GM12878 (cell line): ENCODE measurements at regions not wholly inside any gene's neighbourhood (a gene's known extent, or its start where the extent isn't known, plus 50 kb on each side); places are given as distances from the start of the nearest gene placed in this dataset.

Experiments
- ATAC-seq: fragments of 200-7000 bp; cut with Tn5 transposase; 3 replicates; pipeline ENCODE4 v1.9.1; 2020; ENCODE audit warnings: mild to moderate bottlenecking, moderate library complexity
- BruUV-seq: library from RNA; stranded (reverse); fragments of 400-500 nt; replicated peaks from 2 replicates; lab custom pipeline; 2021; lab: Mats Ljungman, UMichigan
- CTCF ChIA-PET: fragments of 300-600 bp; sonication (Branson Sonifier 250); formaldehyde crosslinking; extraction: SDS; loops from one replicate; lab custom pipeline; 2021; ENCODE audit warnings: inconsistent platforms; lab: Yijun Ruan, JAX
- POLR2A ChIA-PET: fragments of 350-600 bp; formaldehyde crosslinking; extraction: SDS; loops from one replicate; lab custom pipeline; 2021; ENCODE audit warnings: inconsistent platforms; lab: Charles Lee
- RAD21 ChIA-PET: fragments of 300-600 bp; sonication (Branson Sonifier 250); formaldehyde crosslinking; loops from one replicate; lab custom pipeline; 2023; ENCODE audit warnings: antibody characterized with exemption; ENCODE audit not compliant: unreplicated experiment; lab: Charles Lee
- SMC1A ChIA-PET: fragments of 300-600 bp; sonication (Branson Sonifier 250); formaldehyde crosslinking; loops from one replicate; lab custom pipeline; 2023; ENCODE audit not compliant: unreplicated experiment, uncharacterized antibody; lab: Charles Lee
- DNase-seq: peaks from one replicate; pipeline ENCODE4 v3.0.0-alpha.2; 2011; ENCODE audit warnings: low read depth, low spot score
- FAIRE-seq: peaks from 3 replicates; lab custom pipeline; 2011; peaks lifted over from hg19 to GRCh38; lab: Jason Lieb, UNC
- H2AFZ ChIP-seq: 2 replicates; pipeline ENCODE4 v1.6.0; 2011; ENCODE audit warnings: low read depth, low read length, control low read depth; ENCODE audit not compliant: control insufficient read depth
- H3K27ac ChIP-seq: 2 replicates; pipeline ENCODE4 v1.5.1; 2011; ENCODE audit warnings: control low read depth; ENCODE audit not compliant: control insufficient read depth, insufficient read depth
- H3K27me3 ChIP-seq, 2 experiments: replicated peaks in 1 of 2; 2 replicates each; pipeline versions ENCODE4 v1.6.0 to v1.6.1; 2011; ENCODE audit warnings: low read length in 1 of 2; ENCODE audit not compliant: control insufficient read depth in 2 of 2, insufficient read depth in 2 of 2
- H3K36me3 ChIP-seq, 2 experiments: 2 replicates each; pipeline ENCODE4 v1.5.1; 2011; ENCODE audit warnings: low read length in 1 of 2; ENCODE audit not compliant: control insufficient read depth in 2 of 2, insufficient read depth in 2 of 2
- H3K4me1 ChIP-seq: 2 replicates; pipeline ENCODE4 v1.6.1; 2011; ENCODE audit warnings: mild to moderate bottlenecking, low read length, moderate library complexity, mixed read lengths; ENCODE audit not compliant: control insufficient read depth, insufficient read depth
- H3K4me2 ChIP-seq: 2 replicates; pipeline ENCODE4 v1.6.0; 2011; ENCODE audit warnings: control low read depth; ENCODE audit not compliant: control insufficient read depth, insufficient read depth
- H3K4me3 ChIP-seq: fragments of 200-600 bp; sonication (generic); 2 replicates; pipeline ENCODE4 v1.5.1; 2016
- H3K79me2 ChIP-seq: 2 replicates; pipeline ENCODE4 v1.6.0; 2011; ENCODE audit warnings: low read length; ENCODE audit not compliant: control insufficient read depth, insufficient read depth
- H3K9ac ChIP-seq: 2 replicates; pipeline ENCODE4 v1.8.0; 2011; ENCODE audit warnings: low read length, control low read depth, mixed read lengths; ENCODE audit not compliant: control insufficient read depth, insufficient read depth
- H3K9me3 ChIP-seq: replicated peaks from 3 replicates; pipeline ENCODE4 v1.5.1; 2011; ENCODE audit warnings: mild to moderate bottlenecking, low read length; ENCODE audit not compliant: control insufficient read depth, insufficient read depth
- H4K20me1 ChIP-seq: 2 replicates; pipeline ENCODE4 v1.6.0; 2011; ENCODE audit not compliant: control insufficient read depth, insufficient read depth
- ASH2L ChIP-seq: fragments of 300-600, 200-600 bp; sonication (generic); IDR thresholded peaks from 2 replicates; pipeline ENCODE4 v1.6.1; 2017; ENCODE audit warnings: low read depth, mild to moderate bottlenecking, borderline replicate concordance
- ATF7 ChIP-seq: fragments of 450-650 bp; IDR thresholded peaks from 2 replicates; pipeline ENCODE4 v1.6.1; 2016; ENCODE audit warnings: low read depth, mild to moderate bottlenecking
- CBX5 ChIP-seq: sonication (generic); IDR thresholded peaks from 2 replicates; pipeline ENCODE4 v1.6.1; 2016; ENCODE audit warnings: low read depth, moderate library complexity, mild to moderate bottlenecking, inconsistent platforms
- MEF2A ChIP-seq: IDR thresholded peaks from 2 replicates; pipeline ENCODE4 v1.6.1; 2011; ENCODE audit warnings: low read depth, mild to moderate bottlenecking, low read length, moderate library complexity; ENCODE audit not compliant: insufficient read depth
- SRF ChIP-seq, 2 experiments: IDR thresholded peaks; 2 replicates each; pipeline ENCODE4 v1.6.1; 2011; ENCODE audit warnings: low read depth in 2 of 2, low read length in 2 of 2, mild to moderate bottlenecking in 1 of 2, moderate library complexity in 1 of 2
- TARDBP ChIP-seq: IDR thresholded peaks from 2 replicates; pipeline ENCODE4 v1.6.1; 2016; ENCODE audit warnings: borderline replicate concordance
- WGBS: methylation state at CpG from one replicate; pipeline ENCODE4 v1.1.6; 2016; ENCODE audit warnings: low lambda C conversion rate; ENCODE audit not compliant: insufficient replicate concordance, insufficient coverage; ENCODE audit errors: missing lambda C conversion rate; 5-methylcytosine and 5-hydroxymethylcytosine counted together
- in situ Hi-C: fragments of 300-500 bp; cut with MboI; formaldehyde crosslinking; loops from 9 replicates; pipeline ENCODE4 v1.14.3; 2018; ENCODE audit warnings: mixed read lengths
- intact Hi-C: fragments of 100-400 bp; cut with micrococcal nuclease; formaldehyde crosslinking; loops from one replicate; pipeline ENCODE4 v1.14.2; 2022; ENCODE audit not compliant: unreplicated experiment
- TF ChIP-seq, protein P1 (sequence below): IDR thresholded peaks from 2 replicates; pipeline ENCODE4 v1.6.1; 2011; ENCODE audit warnings: borderline replicate concordance, low read depth, mild to moderate bottlenecking, moderate library complexity, mixed read lengths, low read length; ENCODE audit not compliant: insufficient read depth; ENCODE audit errors: extremely low read length
- TF ChIP-seq, protein P2 (sequence below): IDR thresholded peaks from 2 replicates; pipeline ENCODE4 v1.6.1; 2012; ENCODE audit warnings: mild to moderate bottlenecking, low read depth, low read length

DNA sequence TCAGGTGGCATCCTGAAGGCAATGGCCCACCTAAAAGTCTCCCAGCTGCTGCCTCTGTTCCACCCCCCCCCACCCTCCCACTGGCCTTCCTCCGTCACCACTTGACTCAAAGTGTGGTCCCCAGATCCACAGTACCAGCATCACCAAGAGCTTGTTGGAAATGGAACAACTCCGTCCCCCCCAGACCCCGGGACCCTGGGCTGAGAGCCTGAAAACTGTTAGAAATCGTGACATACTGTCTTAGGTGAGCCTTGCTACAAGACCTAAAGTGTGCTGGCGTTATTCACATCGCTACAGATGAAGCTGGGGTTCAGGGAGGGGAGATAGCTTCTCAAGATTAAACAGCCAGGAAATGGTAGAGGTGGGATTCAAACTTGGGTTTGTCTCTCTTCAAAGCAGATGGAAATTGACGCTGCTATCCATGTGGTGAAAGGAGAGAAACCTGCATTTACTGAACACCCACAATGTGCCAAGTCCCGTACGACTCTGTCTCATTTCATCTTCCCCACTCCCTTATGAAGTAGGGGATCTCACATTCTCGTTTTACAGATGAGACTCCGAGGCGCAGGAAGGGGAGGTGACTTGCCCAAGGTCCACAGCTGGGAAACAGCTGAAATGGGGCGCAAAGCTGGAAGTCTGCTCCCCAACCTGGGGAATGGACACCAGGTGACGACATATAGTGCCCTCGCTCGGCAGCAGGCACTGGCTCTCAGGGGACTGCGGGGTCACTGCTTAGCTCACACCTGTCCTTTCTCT lies 52.8 kb upstream of the IFFO2 start (continued):
- TF ChIP-seq, protein P1, sequence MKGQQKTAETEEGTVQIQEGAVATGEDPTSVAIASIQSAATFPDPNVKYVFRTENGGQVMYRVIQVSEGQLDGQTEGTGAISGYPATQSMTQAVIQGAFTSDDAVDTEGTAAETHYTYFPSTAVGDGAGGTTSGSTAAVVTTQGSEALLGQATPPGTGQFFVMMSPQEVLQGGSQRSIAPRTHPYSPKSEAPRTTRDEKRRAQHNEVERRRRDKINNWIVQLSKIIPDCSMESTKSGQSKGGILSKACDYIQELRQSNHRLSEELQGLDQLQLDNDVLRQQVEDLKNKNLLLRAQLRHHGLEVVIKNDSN, result no peak
- TF ChIP-seq ASH2L (no peak), ATF7 (no peak), MEF2A (no peak)
- TF ChIP-seq, protein P2, sequence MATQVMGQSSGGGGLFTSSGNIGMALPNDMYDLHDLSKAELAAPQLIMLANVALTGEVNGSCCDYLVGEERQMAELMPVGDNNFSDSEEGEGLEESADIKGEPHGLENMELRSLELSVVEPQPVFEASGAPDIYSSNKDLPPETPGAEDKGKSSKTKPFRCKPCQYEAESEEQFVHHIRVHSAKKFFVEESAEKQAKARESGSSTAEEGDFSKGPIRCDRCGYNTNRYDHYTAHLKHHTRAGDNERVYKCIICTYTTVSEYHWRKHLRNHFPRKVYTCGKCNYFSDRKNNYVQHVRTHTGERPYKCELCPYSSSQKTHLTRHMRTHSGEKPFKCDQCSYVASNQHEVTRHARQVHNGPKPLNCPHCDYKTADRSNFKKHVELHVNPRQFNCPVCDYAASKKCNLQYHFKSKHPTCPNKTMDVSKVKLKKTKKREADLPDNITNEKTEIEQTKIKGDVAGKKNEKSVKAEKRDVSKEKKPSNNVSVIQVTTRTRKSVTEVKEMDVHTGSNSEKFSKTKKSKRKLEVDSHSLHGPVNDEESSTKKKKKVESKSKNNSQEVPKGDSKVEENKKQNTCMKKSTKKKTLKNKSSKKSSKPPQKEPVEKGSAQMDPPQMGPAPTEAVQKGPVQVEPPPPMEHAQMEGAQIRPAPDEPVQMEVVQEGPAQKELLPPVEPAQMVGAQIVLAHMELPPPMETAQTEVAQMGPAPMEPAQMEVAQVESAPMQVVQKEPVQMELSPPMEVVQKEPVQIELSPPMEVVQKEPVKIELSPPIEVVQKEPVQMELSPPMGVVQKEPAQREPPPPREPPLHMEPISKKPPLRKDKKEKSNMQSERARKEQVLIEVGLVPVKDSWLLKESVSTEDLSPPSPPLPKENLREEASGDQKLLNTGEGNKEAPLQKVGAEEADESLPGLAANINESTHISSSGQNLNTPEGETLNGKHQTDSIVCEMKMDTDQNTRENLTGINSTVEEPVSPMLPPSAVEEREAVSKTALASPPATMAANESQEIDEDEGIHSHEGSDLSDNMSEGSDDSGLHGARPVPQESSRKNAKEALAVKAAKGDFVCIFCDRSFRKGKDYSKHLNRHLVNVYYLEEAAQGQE, result no peak

DNA sequence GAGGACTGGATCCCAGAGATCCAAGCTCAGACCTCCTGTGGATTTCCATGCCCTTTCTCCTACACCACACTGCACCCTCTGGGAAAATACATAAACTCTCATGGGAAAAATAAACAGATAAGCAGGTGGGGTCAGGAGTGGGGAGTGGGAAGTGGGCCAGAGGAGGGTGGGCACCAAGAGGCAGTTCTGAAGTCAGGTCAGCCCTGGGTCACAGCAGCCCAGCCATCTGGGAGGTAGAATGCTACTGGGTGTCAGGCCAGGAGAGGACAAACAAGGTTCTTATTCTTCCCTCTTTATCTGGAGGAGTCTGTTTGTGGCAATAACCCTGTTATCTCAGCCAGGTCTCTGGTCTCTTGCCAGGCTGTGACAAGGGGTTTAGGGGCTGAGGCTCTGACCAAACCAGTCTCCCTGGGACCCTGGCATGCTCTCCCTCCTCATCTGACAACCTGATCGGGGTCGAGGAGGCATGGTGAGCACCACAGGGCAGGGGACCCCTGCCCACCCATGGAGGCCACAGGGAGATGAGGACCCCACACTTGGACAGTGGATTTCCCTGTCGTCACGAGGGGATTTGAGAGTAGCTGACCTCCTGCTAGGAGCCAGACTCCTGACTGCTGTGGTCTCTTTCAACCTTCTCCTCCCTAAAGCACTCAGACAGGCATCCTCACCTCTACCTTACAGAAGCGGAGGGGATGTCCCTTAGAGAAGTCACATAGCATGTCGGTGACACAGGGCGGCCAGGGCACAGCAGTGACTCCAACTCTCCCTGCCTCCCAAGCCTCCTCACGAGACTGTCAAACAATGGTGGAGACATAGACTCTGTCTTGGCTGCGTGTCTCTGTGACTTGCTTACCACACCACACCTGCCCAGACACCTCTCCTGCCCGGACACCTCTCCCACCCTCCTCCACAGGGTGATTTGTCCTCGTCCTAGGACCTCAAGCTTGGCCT lies 51.3 kb upstream of the IFFO2 start:
- CTCF ChIA-PET, result no interaction called here
- POLR2A ChIA-PET, result no interaction called here
- no TSS peak for BruUV-seq
- Histone ChIP-seq H3K4me3 (no peak overlapping the region), H3K4me2 (no peak overlapping the region), H3K27me3 (no peaks in the 10 kb centered on the region; a peak in 3 of 4 replicates), H3K36me3 (no peaks in the 10 kb centered on the region), H3K79me2 (no peaks in the 10 kb centered on the region), H4K20me1 (no peaks in the 10 kb centered on the region), H3K9me3 (no peaks in the 10 kb centered on the region), H2AFZ (no peak overlapping the region), H3K9ac (no peak overlapping the region), H3K4me1 (peaks cover 6% of the 10 kb centered on the region), H3K27ac (no peak overlapping the region)
- RAD21 ChIA-PET, result no interaction called here
- DNase-seq (no peak), ATAC-seq (no peak), FAIRE-seq (no peak)
- intact Hi-C loops (no loop called here), in situ Hi-C loops (no loop called here)
- WGBS, result 37% methylated on average over 11 of the region's 11 CpGs
- SMC1A ChIA-PET, result no interaction called here
- TF ChIP-seq CBX5 (no peak), TARDBP (no peak), SRF (IDR thresholded peaks at IDR 0.05; ENCODE audit: low read depth in 2 of 2, low read length in 2 of 2) (no peak)
